Liver (tissue), 8 donors: ENCODE measurements at regions not wholly inside any gene's neighbourhood (a gene's known extent, or its start where the extent isn't known, plus 50 kb on each side); places are given as distances from the start of the nearest gene placed in this dataset.

Experiments
- DNase-seq: peaks from one replicate; pipeline ENCODE4 v3.0.0-alpha.2; 2017; ENCODE audit warnings: low spot score
- H3K27ac ChIP-seq, 2 donors: one replicate each; pipeline ENCODE4 v1.7.0; 2013; ENCODE audit warnings: inconsistent platforms in 2 of 2, low read length in 2 of 2, control low read depth in 1 of 2, low read depth in 1 of 2, mild to moderate bottlenecking in 1 of 2
- H3K27me3 ChIP-seq, 4 donors: one replicate each; pipeline versions ENCODE4 v1.6.1 to v1.7.0; 2013; ENCODE audit warnings: low read length in 3 of 4, inconsistent platforms in 1 of 4, mild to moderate bottlenecking in 1 of 4, moderate library complexity in 1 of 4; ENCODE audit not compliant: control insufficient read depth in 4 of 4, insufficient read depth in 4 of 4
- H3K36me3 ChIP-seq, 4 donors: one replicate each; pipeline versions ENCODE4 v1.6.1 to v1.7.0; 2013; ENCODE audit warnings: low read length in 3 of 4, mild to moderate bottlenecking in 3 of 4, low read depth in 1 of 4, moderate library complexity in 1 of 4; ENCODE audit not compliant: control insufficient read depth in 4 of 4, insufficient read depth in 3 of 4
- H3K4me1 ChIP-seq, 4 donors: one replicate each; pipeline versions ENCODE4 v1.6.1 to v1.7.0; 2013; ENCODE audit warnings: low read length in 3 of 4, mild to moderate bottlenecking in 3 of 4, moderate library complexity in 1 of 4; ENCODE audit not compliant: control insufficient read depth in 4 of 4, insufficient read depth in 4 of 4
- H3K4me3 ChIP-seq, 3 donors: one replicate each; pipeline versions ENCODE4 v1.6.1 to v1.7.0; 2013; ENCODE audit warnings: low read length in 3 of 3, control low read depth in 1 of 3, low read depth in 1 of 3, mild to moderate bottlenecking in 1 of 3
- H3K9ac ChIP-seq, 2 donors: one replicate each; pipeline ENCODE4 v1.7.0; 2013; ENCODE audit warnings: low read length in 2 of 2, mild to moderate bottlenecking in 2 of 2, moderate library complexity in 2 of 2, control low read depth in 1 of 2, low read depth in 1 of 2
- H3K9me3 ChIP-seq, 4 donors: one replicate each; pipeline versions ENCODE4 v1.6.1 to v1.7.0; 2013; ENCODE audit warnings: low read length in 3 of 4; ENCODE audit not compliant: control insufficient read depth in 4 of 4
- EGR1 ChIP-seq, 2 donors: IDR thresholded peaks; 2 replicates each; pipeline ENCODE4 v1.6.1; 2016 to 2018; ENCODE audit warnings: antibody characterized with exemption in 2 of 2, low read depth in 2 of 2
- FOXA1 ChIP-seq: IDR thresholded peaks from 2 replicates; pipeline ENCODE4 v1.6.1; 2016; ENCODE audit warnings: antibody characterized with exemption
- FOXA2 ChIP-seq: IDR thresholded peaks from 2 replicates; pipeline ENCODE4 v1.6.1; 2016; ENCODE audit warnings: antibody characterized with exemption
- HNF4A ChIP-seq, 2 donors: conservative IDR thresholded peaks; 2 replicates each; pipeline ENCODE4 v1.6.1; 2016; ENCODE audit warnings: antibody characterized with exemption in 2 of 2, mild to moderate bottlenecking in 2 of 2
- HNF4G ChIP-seq: IDR thresholded peaks from 2 replicates; pipeline ENCODE4 v1.6.1; 2016; ENCODE audit warnings: antibody characterized with exemption
- JUND ChIP-seq, 2 donors: IDR thresholded peaks; 2 replicates each; pipeline ENCODE4 v1.6.1; 2016; ENCODE audit warnings: antibody characterized with exemption in 2 of 2
- NR2F2 ChIP-seq: IDR thresholded peaks from 2 replicates; pipeline ENCODE4 v1.6.1; 2016; ENCODE audit warnings: antibody characterized with exemption
- RAD21 ChIP-seq, 2 donors: IDR thresholded peaks; 2 replicates each; pipeline ENCODE4 v1.6.1; 2016; ENCODE audit warnings: antibody characterized with exemption in 2 of 2, mild to moderate bottlenecking in 2 of 2
- RXRA ChIP-seq, 2 donors: IDR thresholded peaks; 2 replicates each; pipeline ENCODE4 v1.6.1; 2017 to 2018; ENCODE audit warnings: antibody characterized with exemption in 2 of 2, mild to moderate bottlenecking in 1 of 2
- SP1 ChIP-seq: IDR thresholded peaks from 2 replicates; pipeline ENCODE4 v1.6.1; 2018; ENCODE audit warnings: antibody characterized with exemption, mild to moderate bottlenecking
- TAF1 ChIP-seq: conservative IDR thresholded peaks from 2 replicates; pipeline ENCODE4 v1.6.1; 2016; ENCODE audit warnings: antibody characterized with exemption, mild to moderate bottlenecking
- YY1 ChIP-seq: IDR thresholded peaks from 2 replicates; pipeline ENCODE4 v1.6.1; 2016; ENCODE audit warnings: antibody characterized with exemption, mild to moderate bottlenecking
- WGBS: extraction: QIAGEN DNeasy Blood & Tissue Kit; methylation state at CpG from one replicate; pipeline ENCODE4 v1.1.7; 2013; 5-methylcytosine and 5-hydroxymethylcytosine counted together
- TF ChIP-seq, protein P1 (sequence below): IDR thresholded peaks from 2 replicates; pipeline ENCODE4 v1.6.1; 2016; ENCODE audit warnings: antibody characterized with exemption, mild to moderate bottlenecking
- TF ChIP-seq, protein P2 (sequence below): fragments of 150-350 bp; IDR thresholded peaks from 2 replicates; pipeline ENCODE4 v1.5.1; 2017; ENCODE audit warnings: improper control_type of control experiment, low read depth, low read length; ENCODE audit not compliant: missing input control
- TF ChIP-seq, protein P3 (sequence below): IDR thresholded peaks from 2 replicates; pipeline ENCODE4 v1.6.1; 2016; ENCODE audit warnings: antibody characterized with exemption
- TF ChIP-seq, protein P4 (sequence below): IDR thresholded peaks from 2 replicates; pipeline ENCODE4 v1.6.1; 2016; ENCODE audit warnings: antibody characterized with exemption
- donor health status: healthy.
- donor health status: healthy.
- donor health status: healthy.
- donor health status: healthy.
- donor health status: healthy.

DNA sequence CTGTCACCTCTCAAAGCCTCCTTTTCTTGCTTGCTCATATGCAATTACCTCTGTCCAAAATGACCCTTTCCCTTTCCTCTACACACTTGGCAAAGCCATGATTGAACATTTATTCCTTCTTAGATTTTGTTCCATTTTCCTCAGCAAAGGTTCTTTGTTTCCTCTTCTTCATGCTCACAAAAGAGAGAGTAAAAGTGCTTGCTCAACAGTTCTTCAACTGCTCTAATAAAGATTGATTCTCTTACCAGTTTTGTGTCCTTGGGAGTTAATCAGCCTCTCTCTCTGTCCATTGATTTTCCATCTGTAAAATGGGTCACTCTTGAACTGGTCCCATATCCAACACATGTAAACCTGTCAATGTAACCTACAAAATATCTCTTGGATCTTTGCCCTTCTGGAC is 186.4 kb downstream of the WNT5A start:
- Histone ChIP-seq H3K4me1 (no peaks in the 10 kb centered on the region), H3K9ac (no peak overlapping the region), H3K27me3 (peaks cover 0 to 5% (median 0%) of the 10 kb centered on the region in 4 donors), H3K4me3 (no peak overlapping the region), H3K9me3 (no peaks in the 10 kb centered on the region), H3K36me3 (no peaks in the 10 kb centered on the region), H3K27ac (no peak overlapping the region)
- no peak for DNase-seq
- TF ChIP-seq, protein P1, sequence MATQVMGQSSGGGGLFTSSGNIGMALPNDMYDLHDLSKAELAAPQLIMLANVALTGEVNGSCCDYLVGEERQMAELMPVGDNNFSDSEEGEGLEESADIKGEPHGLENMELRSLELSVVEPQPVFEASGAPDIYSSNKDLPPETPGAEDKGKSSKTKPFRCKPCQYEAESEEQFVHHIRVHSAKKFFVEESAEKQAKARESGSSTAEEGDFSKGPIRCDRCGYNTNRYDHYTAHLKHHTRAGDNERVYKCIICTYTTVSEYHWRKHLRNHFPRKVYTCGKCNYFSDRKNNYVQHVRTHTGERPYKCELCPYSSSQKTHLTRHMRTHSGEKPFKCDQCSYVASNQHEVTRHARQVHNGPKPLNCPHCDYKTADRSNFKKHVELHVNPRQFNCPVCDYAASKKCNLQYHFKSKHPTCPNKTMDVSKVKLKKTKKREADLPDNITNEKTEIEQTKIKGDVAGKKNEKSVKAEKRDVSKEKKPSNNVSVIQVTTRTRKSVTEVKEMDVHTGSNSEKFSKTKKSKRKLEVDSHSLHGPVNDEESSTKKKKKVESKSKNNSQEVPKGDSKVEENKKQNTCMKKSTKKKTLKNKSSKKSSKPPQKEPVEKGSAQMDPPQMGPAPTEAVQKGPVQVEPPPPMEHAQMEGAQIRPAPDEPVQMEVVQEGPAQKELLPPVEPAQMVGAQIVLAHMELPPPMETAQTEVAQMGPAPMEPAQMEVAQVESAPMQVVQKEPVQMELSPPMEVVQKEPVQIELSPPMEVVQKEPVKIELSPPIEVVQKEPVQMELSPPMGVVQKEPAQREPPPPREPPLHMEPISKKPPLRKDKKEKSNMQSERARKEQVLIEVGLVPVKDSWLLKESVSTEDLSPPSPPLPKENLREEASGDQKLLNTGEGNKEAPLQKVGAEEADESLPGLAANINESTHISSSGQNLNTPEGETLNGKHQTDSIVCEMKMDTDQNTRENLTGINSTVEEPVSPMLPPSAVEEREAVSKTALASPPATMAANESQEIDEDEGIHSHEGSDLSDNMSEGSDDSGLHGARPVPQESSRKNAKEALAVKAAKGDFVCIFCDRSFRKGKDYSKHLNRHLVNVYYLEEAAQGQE: no peak
- TF ChIP-seq RXRA (IDR thresholded peaks at IDR 0.05) (no peak), TAF1 (no peak), RAD21 (IDR thresholded peaks at IDR 0.05) (no peak), SP1 (no peak), FOXA1 (no peak), FOXA2 (no peak), YY1 (no peak), EGR1 (IDR thresholded peaks at IDR 0.05; ENCODE audit: low read depth in 2 of 2) (no peak), HNF4A (conservative IDR thresholded peaks at IDR 0.05) (no peak), HNF4G (no peak)
- TF ChIP-seq, protein P2, sequence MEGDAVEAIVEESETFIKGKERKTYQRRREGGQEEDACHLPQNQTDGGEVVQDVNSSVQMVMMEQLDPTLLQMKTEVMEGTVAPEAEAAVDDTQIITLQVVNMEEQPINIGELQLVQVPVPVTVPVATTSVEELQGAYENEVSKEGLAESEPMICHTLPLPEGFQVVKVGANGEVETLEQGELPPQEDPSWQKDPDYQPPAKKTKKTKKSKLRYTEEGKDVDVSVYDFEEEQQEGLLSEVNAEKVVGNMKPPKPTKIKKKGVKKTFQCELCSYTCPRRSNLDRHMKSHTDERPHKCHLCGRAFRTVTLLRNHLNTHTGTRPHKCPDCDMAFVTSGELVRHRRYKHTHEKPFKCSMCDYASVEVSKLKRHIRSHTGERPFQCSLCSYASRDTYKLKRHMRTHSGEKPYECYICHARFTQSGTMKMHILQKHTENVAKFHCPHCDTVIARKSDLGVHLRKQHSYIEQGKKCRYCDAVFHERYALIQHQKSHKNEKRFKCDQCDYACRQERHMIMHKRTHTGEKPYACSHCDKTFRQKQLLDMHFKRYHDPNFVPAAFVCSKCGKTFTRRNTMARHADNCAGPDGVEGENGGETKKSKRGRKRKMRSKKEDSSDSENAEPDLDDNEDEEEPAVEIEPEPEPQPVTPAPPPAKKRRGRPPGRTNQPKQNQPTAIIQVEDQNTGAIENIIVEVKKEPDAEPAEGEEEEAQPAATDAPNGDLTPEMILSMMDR: no peak
- TF ChIP-seq, protein P3, sequence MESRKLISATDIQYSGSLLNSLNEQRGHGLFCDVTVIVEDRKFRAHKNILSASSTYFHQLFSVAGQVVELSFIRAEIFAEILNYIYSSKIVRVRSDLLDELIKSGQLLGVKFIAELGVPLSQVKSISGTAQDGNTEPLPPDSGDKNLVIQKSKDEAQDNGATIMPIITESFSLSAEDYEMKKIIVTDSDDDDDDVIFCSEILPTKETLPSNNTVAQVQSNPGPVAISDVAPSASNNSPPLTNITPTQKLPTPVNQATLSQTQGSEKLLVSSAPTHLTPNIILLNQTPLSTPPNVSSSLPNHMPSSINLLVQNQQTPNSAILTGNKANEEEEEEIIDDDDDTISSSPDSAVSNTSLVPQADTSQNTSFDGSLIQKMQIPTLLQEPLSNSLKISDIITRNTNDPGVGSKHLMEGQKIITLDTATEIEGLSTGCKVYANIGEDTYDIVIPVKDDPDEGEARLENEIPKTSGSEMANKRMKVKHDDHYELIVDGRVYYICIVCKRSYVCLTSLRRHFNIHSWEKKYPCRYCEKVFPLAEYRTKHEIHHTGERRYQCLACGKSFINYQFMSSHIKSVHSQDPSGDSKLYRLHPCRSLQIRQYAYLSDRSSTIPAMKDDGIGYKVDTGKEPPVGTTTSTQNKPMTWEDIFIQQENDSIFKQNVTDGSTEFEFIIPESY: no peak

DNA sequence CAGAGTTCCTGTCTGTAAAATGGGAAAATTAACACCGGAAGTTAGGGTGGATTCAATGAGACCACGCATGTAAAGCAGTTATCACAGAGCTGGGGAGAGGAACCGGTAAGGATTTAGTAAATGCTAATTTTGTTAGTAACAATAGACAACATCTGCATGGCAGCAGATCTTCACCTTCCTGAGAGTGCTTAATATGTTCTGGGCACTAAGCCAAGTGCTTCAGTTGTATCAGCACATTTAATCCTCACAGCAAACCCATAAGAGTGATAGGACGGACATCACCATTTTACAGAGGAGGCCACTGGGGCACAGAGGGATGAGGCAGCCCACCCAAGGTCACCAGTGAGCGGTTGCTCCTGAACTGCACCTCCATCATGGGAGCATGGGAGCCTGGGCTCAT is 189.4 kb downstream of the WNT5A start:
- Histone ChIP-seq H3K9ac (no peak overlapping the region), H3K4me1 (no peaks in the 10 kb centered on the region), H3K4me3 (no peak overlapping the region), H3K27ac (no peak overlapping the region), H3K27me3 (peaks cover 0 to 3% (median 0%) of the 10 kb centered on the region in 4 donors), H3K36me3 (no peaks in the 10 kb centered on the region), H3K9me3 (no peaks in the 10 kb centered on the region)
- no peak for DNase-seq
- WGBS: 87% methylated on average over 5 of the region's 5 CpGs
- TF ChIP-seq, protein P3: no peak
- TF ChIP-seq RXRA (IDR thresholded peaks at IDR 0.05): no peak
- no peak for TF ChIP-seq HNF4G
- TF ChIP-seq, protein P4, sequence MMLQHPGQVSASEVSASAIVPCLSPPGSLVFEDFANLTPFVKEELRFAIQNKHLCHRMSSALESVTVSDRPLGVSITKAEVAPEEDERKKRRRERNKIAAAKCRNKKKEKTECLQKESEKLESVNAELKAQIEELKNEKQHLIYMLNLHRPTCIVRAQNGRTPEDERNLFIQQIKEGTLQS: no peak
- no peak for TF ChIP-seq NR2F2
- TF ChIP-seq, protein P1: no peak
- TF ChIP-seq TAF1: no peak
- no peak for TF ChIP-seq RAD21 (IDR thresholded peaks at IDR 0.05)
- TF ChIP-seq JUND (IDR thresholded peaks at IDR 0.05): no peak
- TF ChIP-seq FOXA1: no peak
- TF ChIP-seq EGR1 (IDR thresholded peaks at IDR 0.05; ENCODE audit: low read depth in 2 of 2): no peak
- TF ChIP-seq, protein P2: no peak
- TF ChIP-seq SP1: no peak
